H9 (cell line): ENCODE measurements at regions not wholly inside any gene's neighbourhood (a gene's known extent, or its start where the extent isn't known, plus 50 kb on each side); places are given as distances from the start of the nearest gene placed in this dataset.

Experiments used
- DNase-seq: peaks from one replicate; pipeline ENCODE4 v3.0.0-alpha.2; 2017
- H2AFZ ChIP-seq: one replicate; pipeline ENCODE4 v1.6.1; 2013; ENCODE audit warnings: mild to moderate bottlenecking, low read length, control low read depth, moderate library complexity
- H2AK5ac ChIP-seq: 2 replicates; pipeline ENCODE4 v1.6.1; 2013; ENCODE audit warnings: low read length, control low read depth, mixed read lengths; ENCODE audit not compliant: insufficient read length
- H2BK120ac ChIP-seq: one replicate; pipeline ENCODE4 v1.6.1; 2013; ENCODE audit warnings: low read depth, mild to moderate bottlenecking, low read length, control low read depth, inconsistent platforms; ENCODE audit not compliant: poor library complexity, severe bottlenecking
- H2BK12ac ChIP-seq: 2 replicates; pipeline ENCODE4 v1.6.1; 2013; ENCODE audit warnings: low read length, control low read depth, mixed read lengths, low read depth; ENCODE audit not compliant: insufficient read length
- H2BK15ac ChIP-seq: 2 replicates; pipeline ENCODE4 v1.6.1; 2013; ENCODE audit warnings: low read depth, low read length, control low read depth
- H2BK20ac ChIP-seq: one replicate; pipeline ENCODE4 v1.6.1; 2013; ENCODE audit warnings: low read depth, mild to moderate bottlenecking, low read length, control low read depth, inconsistent platforms; ENCODE audit not compliant: poor library complexity, severe bottlenecking
- H2BK5ac ChIP-seq: 2 replicates; pipeline ENCODE4 v1.6.1; 2013; ENCODE audit warnings: low read length, control low read depth, mixed read lengths; ENCODE audit not compliant: insufficient read length
- H3K14ac ChIP-seq: 2 replicates; pipeline ENCODE4 v1.6.1; 2013; ENCODE audit warnings: low read length, control low read depth; ENCODE audit not compliant: insufficient read depth
- H3K18ac ChIP-seq: 2 replicates; pipeline ENCODE4 v1.6.1; 2013; ENCODE audit warnings: low read depth, mild to moderate bottlenecking, mixed read lengths, low read length, control low read depth; ENCODE audit not compliant: insufficient read length
- H3K23ac ChIP-seq: 2 replicates; pipeline ENCODE4 v1.6.1; 2013; ENCODE audit warnings: low read length, control low read depth, mixed read lengths, low read depth; ENCODE audit not compliant: insufficient read length
- H3K23me2 ChIP-seq: 2 replicates; pipeline ENCODE4 v1.6.1; 2013; ENCODE audit warnings: low read depth, mild to moderate bottlenecking, mixed read lengths, low read length, control low read depth; ENCODE audit not compliant: insufficient read length, poor library complexity, severe bottlenecking
- H3K27ac ChIP-seq: 2 replicates; pipeline ENCODE4 v1.5.1; 2013; ENCODE audit warnings: low read length, control low read depth, mixed read lengths, low read depth; ENCODE audit not compliant: insufficient read length
- H3K27me3 ChIP-seq: 2 replicates; pipeline ENCODE4 v1.6.1; 2013; ENCODE audit warnings: low read length, control low read depth, inconsistent platforms; ENCODE audit not compliant: insufficient read depth
- H3K4ac ChIP-seq: 2 replicates; pipeline ENCODE4 v1.6.1; 2013; ENCODE audit warnings: low read depth, mild to moderate bottlenecking, control low read depth, inconsistent platforms, low read length, moderate library complexity
- H3K4me1 ChIP-seq: 2 replicates; pipeline ENCODE4 v1.6.1; 2013; ENCODE audit warnings: low read length, control low read depth, inconsistent platforms; ENCODE audit not compliant: insufficient read depth
- H3K4me2 ChIP-seq: 2 replicates; pipeline ENCODE4 v1.6.1; 2013; ENCODE audit warnings: low read length, control low read depth, mixed read lengths; ENCODE audit not compliant: insufficient read length, insufficient read depth
- H3K56ac ChIP-seq: 2 replicates; pipeline ENCODE4 v1.6.1; 2013; ENCODE audit warnings: low read depth, mild to moderate bottlenecking, mixed read lengths, low read length, control low read depth; ENCODE audit not compliant: insufficient read length
- H3K79me1 ChIP-seq: 2 replicates; pipeline ENCODE4 v1.6.1; 2013; ENCODE audit warnings: low read depth, mild to moderate bottlenecking, moderate library complexity, low read length, control low read depth, inconsistent platforms; ENCODE audit not compliant: insufficient read depth, poor library complexity, severe bottlenecking
- H3K79me2 ChIP-seq: 2 replicates; pipeline ENCODE4 v1.6.1; 2013; ENCODE audit warnings: low read length, control low read depth, inconsistent platforms; ENCODE audit not compliant: insufficient read depth
- H3K9ac ChIP-seq: 2 replicates; pipeline ENCODE4 v1.6.1; 2013; ENCODE audit warnings: low read length, control low read depth, mixed read lengths; ENCODE audit not compliant: insufficient read length; ENCODE audit errors: extremely low read depth
- H3K9me3 ChIP-seq: one replicate; pipeline ENCODE4 v1.6.1; 2013; ENCODE audit warnings: low read depth, low read length, inconsistent platforms; ENCODE audit not compliant: control insufficient read depth
- H3T11ph ChIP-seq: one replicate; pipeline ENCODE4 v1.6.1; 2013; ENCODE audit warnings: mild to moderate bottlenecking, low read length, control low read depth, inconsistent platforms
- H4K20me1 ChIP-seq: one replicate; pipeline ENCODE4 v1.6.1; 2013; ENCODE audit not compliant: control insufficient read depth, insufficient read length, insufficient read depth
- H4K5ac ChIP-seq: 2 replicates; pipeline ENCODE4 v1.6.1; 2013; ENCODE audit warnings: low read depth, mild to moderate bottlenecking, mixed read lengths, low read length, control low read depth; ENCODE audit not compliant: insufficient read length
- H4K8ac ChIP-seq: replicated peaks from 2 replicates; pipeline ENCODE4 v1.6.1; 2013; ENCODE audit warnings: low read length, control low read depth, mixed read lengths, low read depth; ENCODE audit not compliant: insufficient read length
- H4K91ac ChIP-seq: 2 replicates; pipeline ENCODE4 v1.6.1; 2013; ENCODE audit warnings: low read depth, mild to moderate bottlenecking, moderate library complexity, mixed read lengths, low read length, control low read depth; ENCODE audit not compliant: insufficient read length
- H3K27ac Mint-ChIP-seq, 3 experiments: 2 replicates in 2 of 3; 3 replicates in 1 of 3; pipeline ENCODE4 v1.8.0; 2020 to 2021; ENCODE audit warnings: mixed read lengths in 3 of 3, mild to moderate bottlenecking in 1 of 3, moderate library complexity in 1 of 3
- H3K27me3 Mint-ChIP-seq: 2 replicates; pipeline ENCODE4 v1.8.0; 2021; ENCODE audit warnings: low read depth, mild to moderate bottlenecking, moderate library complexity, mixed read lengths
- H3K36me3 Mint-ChIP-seq, 3 experiments: 2 replicates in 2 of 3; 3 replicates in 1 of 3; pipeline ENCODE4 v1.8.0; 2020 to 2021; ENCODE audit warnings: low read depth in 3 of 3, mixed read lengths in 3 of 3; ENCODE audit not compliant: insufficient read depth in 1 of 3
- H3K4me1 Mint-ChIP-seq, 2 experiments: 2 replicates each; pipeline ENCODE4 v1.8.0; 2020; ENCODE audit warnings: mixed read lengths in 2 of 2
- H3K4me3 Mint-ChIP-seq, 2 experiments: 2 replicates in 1 of 2; 3 replicates in 1 of 2; pipeline ENCODE4 v1.8.0; 2020 to 2021; ENCODE audit warnings: mild to moderate bottlenecking in 2 of 2, mixed read lengths in 2 of 2, moderate library complexity in 1 of 2
- H3K9me3 Mint-ChIP-seq, 2 experiments: 2 replicates in 1 of 2; 3 replicates in 1 of 2; pipeline ENCODE4 v1.8.0; 2020; ENCODE audit warnings: mild to moderate bottlenecking in 2 of 2, mixed read lengths in 2 of 2, moderate library complexity in 1 of 2
- WGBS: extraction: QIAGEN DNeasy Blood & Tissue Kit; methylation state at CpG from one replicate; pipeline ENCODE4 v1.1.7; 2013; ENCODE audit warnings: missing lambda C conversion rate, low lambda C conversion rate, mixed read lengths; ENCODE audit not compliant: insufficient read length; ENCODE audit errors: extremely low coverage; 5-methylcytosine and 5-hydroxymethylcytosine counted together
- TF ChIP-seq, protein P1 (sequence below): fragments of 200-600 bp; sonication (generic); conservative IDR thresholded peaks from 3 replicates; pipeline ENCODE4 v1.8.0; 2021; ENCODE audit warnings: antibody characterized with exemption, mild to moderate bottlenecking

DNA sequence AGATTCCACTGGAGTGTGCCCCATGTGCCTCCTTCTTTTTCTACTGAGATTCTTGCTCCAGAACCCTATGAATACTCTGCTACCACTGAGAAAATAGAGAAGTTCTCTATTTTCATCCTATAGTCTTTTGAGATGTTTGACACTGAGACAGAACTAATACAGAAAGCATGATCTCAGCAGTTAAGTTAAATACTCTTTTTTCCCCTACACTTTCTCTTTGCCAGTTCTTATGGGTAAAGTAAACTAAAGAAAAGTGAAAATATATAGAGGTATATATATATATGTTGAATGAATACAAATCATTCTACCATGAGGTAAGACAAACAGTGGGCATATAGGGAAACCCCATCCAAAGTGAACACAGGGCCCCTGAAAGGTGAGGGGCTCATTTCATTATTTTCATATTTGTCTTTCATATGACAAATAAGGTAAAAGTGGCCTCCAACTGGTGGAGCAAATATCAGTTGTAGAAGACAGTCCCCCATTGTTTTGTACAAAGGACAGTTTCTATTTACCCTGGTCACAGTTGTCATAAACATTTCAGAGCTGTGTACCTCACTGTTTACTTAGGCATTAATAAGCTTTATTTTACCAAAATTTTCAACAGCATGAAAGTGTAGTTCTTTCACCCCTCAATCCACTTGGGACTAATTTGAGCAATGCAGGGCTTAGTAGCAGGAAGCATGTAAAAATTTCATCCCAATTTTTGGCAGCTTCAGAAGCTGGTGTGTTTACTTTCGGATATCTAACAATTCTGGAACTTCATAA is 188.3 kb upstream of the MARCKS start:
- Histone ChIP-seq H3K4ac (no peak overlapping the region), H2AFZ (no peak overlapping the region)

More for the DNA sequence above, 188.3 kb upstream of the MARCKS start:
- Histone ChIP-seq H3K4me1 (no peaks in the 10 kb centered on the region; the same call in 1 of the 2 replicates), H4K5ac (no peak overlapping the region), H2BK20ac (no peak overlapping the region), H3K79me1 (no peaks in the 10 kb centered on the region), H2BK15ac (no peak overlapping the region), H2BK5ac (no peak overlapping the region), H3K56ac (no peak overlapping the region), H3K18ac (no peak overlapping the region), H3K23me2 (no peaks in the 10 kb centered on the region), H2BK12ac (no peak overlapping the region), H3K79me2 (no peaks in the 10 kb centered on the region), H3K14ac (no peak overlapping the region), H3K4me2 (no peak overlapping the region), H2AK5ac (no peak overlapping the region), H3K27ac (no peak overlapping the region), H2BK120ac (no peak overlapping the region), H3K9me3 (no peaks in the 10 kb centered on the region), H3K23ac (no peak overlapping the region), H4K8ac (no peak overlapping the region), H3K27me3 (no peaks in the 10 kb centered on the region), H4K20me1 (no peaks in the 10 kb centered on the region), H3K9ac (no peak overlapping the region), H3T11ph (no peak overlapping the region), H4K91ac (no peak overlapping the region)
- Mint-ChIP-seq H3K4me3 (no peak overlapping the region), H3K27me3 (no peaks in the 10 kb centered on the region), H3K27ac (no peak overlapping the region), H3K4me1 (peaks cover 28 to 32% of the 10 kb centered on the region in 2 experiments), H3K36me3 (no peaks in the 10 kb centered on the region), H3K9me3 (no peaks in the 10 kb centered on the region)
- no peak for DNase-seq
- no CpG with 5 or more reads among the region's 1 CpG for WGBS
- TF ChIP-seq, protein P1, sequence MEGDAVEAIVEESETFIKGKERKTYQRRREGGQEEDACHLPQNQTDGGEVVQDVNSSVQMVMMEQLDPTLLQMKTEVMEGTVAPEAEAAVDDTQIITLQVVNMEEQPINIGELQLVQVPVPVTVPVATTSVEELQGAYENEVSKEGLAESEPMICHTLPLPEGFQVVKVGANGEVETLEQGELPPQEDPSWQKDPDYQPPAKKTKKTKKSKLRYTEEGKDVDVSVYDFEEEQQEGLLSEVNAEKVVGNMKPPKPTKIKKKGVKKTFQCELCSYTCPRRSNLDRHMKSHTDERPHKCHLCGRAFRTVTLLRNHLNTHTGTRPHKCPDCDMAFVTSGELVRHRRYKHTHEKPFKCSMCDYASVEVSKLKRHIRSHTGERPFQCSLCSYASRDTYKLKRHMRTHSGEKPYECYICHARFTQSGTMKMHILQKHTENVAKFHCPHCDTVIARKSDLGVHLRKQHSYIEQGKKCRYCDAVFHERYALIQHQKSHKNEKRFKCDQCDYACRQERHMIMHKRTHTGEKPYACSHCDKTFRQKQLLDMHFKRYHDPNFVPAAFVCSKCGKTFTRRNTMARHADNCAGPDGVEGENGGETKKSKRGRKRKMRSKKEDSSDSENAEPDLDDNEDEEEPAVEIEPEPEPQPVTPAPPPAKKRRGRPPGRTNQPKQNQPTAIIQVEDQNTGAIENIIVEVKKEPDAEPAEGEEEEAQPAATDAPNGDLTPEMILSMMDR = no peak
